GM10266 (cell line): ENCODE measurements at regions not wholly inside any gene's neighbourhood (a gene's known extent, or its start where the extent isn't known, plus 50 kb on each side); places are given as distances from the start of the nearest gene placed in this dataset.
"Not testable (repeated sequence)": the region's sequence is repeated elsewhere in the genome, so short reads cannot be mapped to it uniquely, and the experiment has no call there.

ENCODE experiments used
- DNase-seq: peaks from one replicate; pipeline ENCODE4 v3.0.0; 2012; ENCODE audit errors: extremely low spot score
- TF ChIP-seq, protein P1 (sequence below): IDR thresholded peaks from 2 replicates; pipeline ENCODE4 v1.5.1; 2012; ENCODE audit warnings: mild to moderate bottlenecking, low read depth; ENCODE audit not compliant: control insufficient read depth, insufficient read depth; ENCODE audit errors: missing control alignments

DNA sequence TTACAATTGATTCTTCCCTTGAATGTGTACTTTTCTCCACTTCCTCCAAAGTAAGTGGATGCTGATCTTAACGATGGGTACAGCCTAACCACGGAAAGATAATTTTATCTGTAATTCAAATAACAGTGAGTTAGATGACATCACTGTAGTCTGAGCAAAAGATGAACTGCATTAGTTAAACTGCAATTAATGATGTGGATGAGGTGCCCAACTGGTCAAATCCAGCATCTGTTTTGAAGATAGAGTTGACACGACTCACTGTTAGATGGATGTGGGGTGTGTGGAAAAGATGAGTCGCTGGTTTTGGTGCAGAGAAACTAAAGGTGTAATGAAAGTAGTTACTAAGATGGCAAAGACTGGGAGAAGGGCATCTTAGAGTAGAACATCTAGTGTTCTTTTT, 270.5 kb upstream of the MEIS1 start:
- no peak for DNase-seq
- TF ChIP-seq, protein P1, sequence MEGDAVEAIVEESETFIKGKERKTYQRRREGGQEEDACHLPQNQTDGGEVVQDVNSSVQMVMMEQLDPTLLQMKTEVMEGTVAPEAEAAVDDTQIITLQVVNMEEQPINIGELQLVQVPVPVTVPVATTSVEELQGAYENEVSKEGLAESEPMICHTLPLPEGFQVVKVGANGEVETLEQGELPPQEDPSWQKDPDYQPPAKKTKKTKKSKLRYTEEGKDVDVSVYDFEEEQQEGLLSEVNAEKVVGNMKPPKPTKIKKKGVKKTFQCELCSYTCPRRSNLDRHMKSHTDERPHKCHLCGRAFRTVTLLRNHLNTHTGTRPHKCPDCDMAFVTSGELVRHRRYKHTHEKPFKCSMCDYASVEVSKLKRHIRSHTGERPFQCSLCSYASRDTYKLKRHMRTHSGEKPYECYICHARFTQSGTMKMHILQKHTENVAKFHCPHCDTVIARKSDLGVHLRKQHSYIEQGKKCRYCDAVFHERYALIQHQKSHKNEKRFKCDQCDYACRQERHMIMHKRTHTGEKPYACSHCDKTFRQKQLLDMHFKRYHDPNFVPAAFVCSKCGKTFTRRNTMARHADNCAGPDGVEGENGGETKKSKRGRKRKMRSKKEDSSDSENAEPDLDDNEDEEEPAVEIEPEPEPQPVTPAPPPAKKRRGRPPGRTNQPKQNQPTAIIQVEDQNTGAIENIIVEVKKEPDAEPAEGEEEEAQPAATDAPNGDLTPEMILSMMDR: no peak

GRCh38 chr2:66156171-66156570, 278.8 kb upstream of the MEIS1 start:
- no peak for DNase-seq
- TF ChIP-seq, protein P1: no peak

GRCh38 chr2:66153941-66154340, 281.0 kb upstream of the MEIS1 start:
- TF ChIP-seq, protein P1: no peak
- no peak for DNase-seq

DNA sequence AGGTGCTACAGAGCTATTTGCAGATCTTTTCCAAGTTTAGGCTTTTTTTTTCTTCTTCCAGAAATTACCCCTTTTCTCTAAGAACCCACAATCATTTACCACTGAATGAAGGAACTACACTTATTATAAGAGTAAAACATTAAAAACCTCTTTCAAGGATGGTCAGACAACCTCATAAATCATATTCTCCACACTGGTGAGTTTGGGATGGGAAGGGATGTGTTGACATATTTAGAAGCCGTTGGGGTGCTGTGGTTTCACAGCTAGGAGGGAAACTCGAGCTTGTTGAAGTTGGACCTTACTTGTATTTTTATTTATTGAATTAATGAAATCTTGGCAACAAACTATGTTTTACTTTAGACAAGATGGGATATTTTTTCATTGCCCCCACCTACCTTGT, 289.4 kb upstream of the MEIS1 start:
- TF ChIP-seq, protein P1: no peak
- no peak for DNase-seq

DNA sequence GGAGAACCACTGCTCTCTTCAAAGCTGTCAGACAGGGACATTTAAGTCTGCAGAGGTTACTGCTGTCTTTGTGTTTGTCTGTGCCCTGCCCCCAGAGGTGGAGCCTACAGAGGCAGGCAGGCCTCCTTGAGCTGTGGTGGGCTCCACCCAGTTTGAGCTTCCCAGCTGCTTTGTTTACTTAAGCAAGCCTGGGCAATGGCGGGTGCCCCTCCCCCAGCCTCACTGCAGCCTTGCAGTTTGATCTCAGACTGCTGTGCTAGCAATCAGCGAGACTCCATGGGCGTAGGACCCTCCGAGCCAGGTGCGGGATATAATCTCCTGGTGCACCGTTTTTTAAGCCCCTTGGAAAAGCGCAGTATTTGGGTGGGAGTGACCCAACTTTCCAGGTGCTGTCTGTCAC, 290.6 kb upstream of the MEIS1 start:
- not testable (repeated sequence) for DNase-seq

GRCh38 chr2:66137606-66138130, 297.3 kb upstream of the MEIS1 start:
- TF ChIP-seq, protein P1: no peak
- DNase-seq: no peak

DNA sequence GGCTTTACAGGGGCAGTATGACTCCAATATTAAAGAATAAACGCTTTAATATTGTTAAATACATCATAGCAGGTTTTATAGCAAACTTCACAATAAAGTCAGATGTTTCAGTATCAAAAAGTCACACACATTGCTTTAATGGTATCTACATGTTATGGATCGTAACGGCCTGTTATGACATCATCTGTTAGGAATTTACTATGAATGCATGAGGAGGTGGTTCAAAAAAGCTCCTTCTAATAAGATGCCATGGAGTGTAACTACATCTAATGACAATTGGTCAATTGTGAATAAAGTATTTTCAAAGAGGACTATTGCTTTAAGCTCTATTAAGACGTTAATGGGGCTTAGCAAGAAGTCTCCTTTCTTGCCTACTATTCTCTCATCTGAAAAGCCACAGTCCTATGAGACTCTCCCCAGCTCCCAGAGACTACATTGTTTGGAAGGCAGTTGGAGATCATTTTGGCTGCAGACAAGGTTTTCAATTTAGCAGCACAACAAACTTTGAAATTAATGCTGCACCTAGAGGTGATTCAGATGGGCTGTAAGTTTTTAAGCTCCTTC, 300.7 kb upstream of the MEIS1 start:
- no peak for DNase-seq
- TF ChIP-seq, protein P1: no peak

- TF ChIP-seq, protein P1: no peak
- no peak for DNase-seq
Observed at GRCh38 chr2:66127656-66128055, 307.3 kb upstream of the MEIS1 start.
